Astrocyte (in vitro differentiated cells and primary cell): ENCODE measurements at regions not wholly inside any gene's neighbourhood (a gene's known extent, or its start where the extent isn't known, plus 50 kb on each side); places are given as distances from the start of the nearest gene placed in this dataset.

Source experiments
- EZH2 ChIP-seq: IDR thresholded peaks from 2 replicates; pipeline ENCODE4 v1.6.1; 2012; ENCODE audit warnings: mild to moderate bottlenecking, low read length, inconsistent platforms; ENCODE audit not compliant: insufficient read depth
- TF ChIP-seq, protein P1 (sequence below): IDR thresholded peaks from 2 replicates; pipeline ENCODE4 v1.5.1; 2011; ENCODE audit warnings: low read depth, mild to moderate bottlenecking, inconsistent platforms, low read length, moderate library complexity; ENCODE audit not compliant: insufficient read depth

DNA sequence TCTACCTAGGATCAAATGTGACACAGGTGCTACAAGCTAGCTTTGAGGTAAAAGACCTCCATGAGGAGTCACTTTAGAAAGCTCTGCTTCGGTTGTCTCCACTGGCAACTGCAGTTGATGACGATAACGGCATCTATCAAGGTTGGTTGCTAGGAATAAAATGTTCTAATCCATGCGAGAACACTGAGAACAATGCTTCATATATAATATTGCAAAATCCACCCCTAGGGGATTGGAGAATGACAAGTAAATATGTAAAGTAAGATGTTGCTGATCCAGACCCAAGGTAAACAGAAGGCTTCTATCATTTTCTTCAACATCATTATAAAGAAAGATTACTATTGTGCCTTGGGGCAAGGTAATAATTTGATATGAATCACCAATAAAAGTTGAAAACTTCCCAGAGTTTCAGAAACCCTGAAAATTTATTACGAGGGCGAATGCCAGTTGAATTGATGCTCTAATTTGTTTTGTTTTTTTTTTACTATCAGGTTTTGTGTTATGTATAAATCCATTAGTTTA is 1003.4 kb downstream of the CDH18 start:
- TF ChIP-seq, protein P1, sequence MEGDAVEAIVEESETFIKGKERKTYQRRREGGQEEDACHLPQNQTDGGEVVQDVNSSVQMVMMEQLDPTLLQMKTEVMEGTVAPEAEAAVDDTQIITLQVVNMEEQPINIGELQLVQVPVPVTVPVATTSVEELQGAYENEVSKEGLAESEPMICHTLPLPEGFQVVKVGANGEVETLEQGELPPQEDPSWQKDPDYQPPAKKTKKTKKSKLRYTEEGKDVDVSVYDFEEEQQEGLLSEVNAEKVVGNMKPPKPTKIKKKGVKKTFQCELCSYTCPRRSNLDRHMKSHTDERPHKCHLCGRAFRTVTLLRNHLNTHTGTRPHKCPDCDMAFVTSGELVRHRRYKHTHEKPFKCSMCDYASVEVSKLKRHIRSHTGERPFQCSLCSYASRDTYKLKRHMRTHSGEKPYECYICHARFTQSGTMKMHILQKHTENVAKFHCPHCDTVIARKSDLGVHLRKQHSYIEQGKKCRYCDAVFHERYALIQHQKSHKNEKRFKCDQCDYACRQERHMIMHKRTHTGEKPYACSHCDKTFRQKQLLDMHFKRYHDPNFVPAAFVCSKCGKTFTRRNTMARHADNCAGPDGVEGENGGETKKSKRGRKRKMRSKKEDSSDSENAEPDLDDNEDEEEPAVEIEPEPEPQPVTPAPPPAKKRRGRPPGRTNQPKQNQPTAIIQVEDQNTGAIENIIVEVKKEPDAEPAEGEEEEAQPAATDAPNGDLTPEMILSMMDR = no peak
- TF ChIP-seq EZH2 = no peak
